DND-41 (cell line): ENCODE measurements at regions not wholly inside any gene's neighbourhood (a gene's known extent, or its start where the extent isn't known, plus 50 kb on each side); places are given as distances from the start of the nearest gene placed in this dataset.

Experiments
- ATAC-seq: fragments of 200-7000 bp; cut with Tn5 transposase; 3 replicates; pipeline ENCODE4 v1.9.1; 2021; ENCODE audit warnings: low read depth; ENCODE audit not compliant: insufficient read depth
- DNase-seq: peaks from one replicate; pipeline ENCODE4 v3.0.0-alpha.2; 2020
- H2AFZ ChIP-seq: 2 replicates; pipeline ENCODE4 v1.6.0; 2012; ENCODE audit warnings: low read depth, low read length
- H3K27ac ChIP-seq: 2 replicates; pipeline ENCODE4 v1.5.1; 2012; ENCODE audit warnings: low read length, inconsistent platforms
- H3K27me3 ChIP-seq: fragments of 200-600 bp; sonication (generic); 2 replicates; pipeline ENCODE4 v1.6.0; 2012; ENCODE audit warnings: low read length, mild to moderate bottlenecking, inconsistent platforms; ENCODE audit not compliant: insufficient read depth, poor library complexity
- H3K36me3 ChIP-seq: 2 replicates; pipeline ENCODE4 v1.5.1; 2012; ENCODE audit warnings: low read length, inconsistent platforms; ENCODE audit not compliant: insufficient read depth
- H3K4me1 ChIP-seq: 2 replicates; pipeline ENCODE4 v1.5.1; 2012; ENCODE audit warnings: mild to moderate bottlenecking, low read length; ENCODE audit not compliant: insufficient read depth
- H3K4me2 ChIP-seq: 2 replicates; pipeline ENCODE4 v1.6.0; 2012; ENCODE audit warnings: mild to moderate bottlenecking, moderate library complexity, low read length, inconsistent platforms; ENCODE audit not compliant: insufficient read depth
- H3K4me3 ChIP-seq, 2 experiments: fragments of 200-600 bp in 1 of 2; shearing (Covaris generic) in 1 of 2; 2 replicates each; pipeline ENCODE4 v1.5.1; 2012 to 2016; ENCODE audit warnings: inconsistent platforms in 2 of 2, low read length in 2 of 2, mild to moderate bottlenecking in 2 of 2, low read depth in 1 of 2, moderate library complexity in 1 of 2
- H3K79me2 ChIP-seq: 2 replicates; pipeline ENCODE4 v1.6.0; 2012; ENCODE audit warnings: low read length, inconsistent platforms; ENCODE audit not compliant: insufficient read depth
- H3K9ac ChIP-seq: 2 replicates; pipeline ENCODE4 v1.6.0; 2012; ENCODE audit warnings: low read depth, mild to moderate bottlenecking, inconsistent platforms, low read length, moderate library complexity
- H3K9me3 ChIP-seq: 2 replicates; pipeline ENCODE4 v1.5.1; 2012; ENCODE audit warnings: low read length, moderate library complexity, mild to moderate bottlenecking, inconsistent platforms; ENCODE audit not compliant: insufficient read depth, severe bottlenecking
- H4K20me1 ChIP-seq: 2 replicates; pipeline ENCODE4 v1.6.0; 2012; ENCODE audit warnings: low read length; ENCODE audit not compliant: insufficient read depth
- CTCF ChIP-seq: IDR thresholded peaks from 2 replicates; pipeline ENCODE4 v1.5.1; 2012; ENCODE audit warnings: borderline replicate concordance, low read length, moderate library complexity, mild to moderate bottlenecking; ENCODE audit not compliant: poor library complexity, severe bottlenecking; ENCODE audit errors: extremely low read depth
- EZH2 ChIP-seq: IDR thresholded peaks from 3 replicates; pipeline ENCODE4 v1.6.1; 2012; ENCODE audit warnings: borderline replicate concordance, low read depth, mild to moderate bottlenecking, moderate library complexity, low read length, inconsistent platforms; ENCODE audit not compliant: severe bottlenecking

- DNase-seq (no peak), ATAC-seq (no peak)
- no peaks in the 10 kb centered on the region for H4K20me1 ChIP-seq
- H3K27me3 ChIP-seq, result no peaks in the 10 kb centered on the region
- no peak overlapping the region for H3K4me3 ChIP-seq
- peaks cover 8% of the 10 kb centered on the region for H3K4me1 ChIP-seq
- H3K4me2 ChIP-seq, result no peak overlapping the region
- no peaks in the 10 kb centered on the region for H3K36me3 ChIP-seq
- no peaks in the 10 kb centered on the region for H3K79me2 ChIP-seq
- no peak overlapping the region for H2AFZ ChIP-seq
- no peaks in the 10 kb centered on the region for H3K9me3 ChIP-seq
- TF ChIP-seq EZH2 (no peak), CTCF (no peak)
- H3K27ac ChIP-seq, result no peak overlapping the region
- no peak overlapping the region for H3K9ac ChIP-seq
Observed at GRCh38 chr1:234927312-234927970, 201.2 kb downstream of the TOMM20 start.

GRCh38 chr1:234926559-234927311 lies 201.9 kb downstream of the TOMM20 start:
- DNase-seq (no peak), ATAC-seq (no peak)
- H3K9me3 ChIP-seq, result no peaks in the 10 kb centered on the region
- no peak overlapping the region for H3K4me3 ChIP-seq
- TF ChIP-seq EZH2 (no peak), CTCF (no peak)
- H3K4me1 ChIP-seq, result peaks cover 8% of the 10 kb centered on the region
- H2AFZ ChIP-seq, result no peak overlapping the region
- H4K20me1 ChIP-seq, result no peaks in the 10 kb centered on the region
- H3K4me2 ChIP-seq, result no peak overlapping the region
- no peaks in the 10 kb centered on the region for H3K79me2 ChIP-seq
- no peak overlapping the region for H3K27ac ChIP-seq
- H3K9ac ChIP-seq, result no peak overlapping the region
- no peaks in the 10 kb centered on the region for H3K36me3 ChIP-seq
- H3K27me3 ChIP-seq, result no peaks in the 10 kb centered on the region

GRCh38 chr1:234926264-234926558 lies 202.4 kb downstream of the TOMM20 start:
- no peak for ATAC-seq
- H3K36me3 ChIP-seq, result no peaks in the 10 kb centered on the region
- H3K4me3 ChIP-seq, result no peak overlapping the region
- DNase-seq, result no peak
- H3K4me2 ChIP-seq, result no peak overlapping the region
- H3K9me3 ChIP-seq, result no peaks in the 10 kb centered on the region
- H3K4me1 ChIP-seq, result peaks cover 8% of the 10 kb centered on the region
- no peak overlapping the region for H3K9ac ChIP-seq
- H2AFZ ChIP-seq, result no peak overlapping the region
- no peaks in the 10 kb centered on the region for H3K79me2 ChIP-seq
- no peaks in the 10 kb centered on the region for H4K20me1 ChIP-seq
- TF ChIP-seq EZH2 (no peak), CTCF (no peak)
- H3K27ac ChIP-seq, result peak overlapping the region; percentile 12; the same call in 1 of the 2 replicates
- no peaks in the 10 kb centered on the region for H3K27me3 ChIP-seq
